NCI-H1048 (cell line): ENCODE measurements at regions not wholly inside any gene's neighbourhood (a gene's known extent, or its start where the extent isn't known, plus 50 kb on each side); places are given as distances from the start of the nearest gene placed in this dataset.

Source experiments
- DNase-seq: peaks from one replicate; lab custom pipeline; 2025; lab: John Stamatoyannopoulos, UW

DNA sequence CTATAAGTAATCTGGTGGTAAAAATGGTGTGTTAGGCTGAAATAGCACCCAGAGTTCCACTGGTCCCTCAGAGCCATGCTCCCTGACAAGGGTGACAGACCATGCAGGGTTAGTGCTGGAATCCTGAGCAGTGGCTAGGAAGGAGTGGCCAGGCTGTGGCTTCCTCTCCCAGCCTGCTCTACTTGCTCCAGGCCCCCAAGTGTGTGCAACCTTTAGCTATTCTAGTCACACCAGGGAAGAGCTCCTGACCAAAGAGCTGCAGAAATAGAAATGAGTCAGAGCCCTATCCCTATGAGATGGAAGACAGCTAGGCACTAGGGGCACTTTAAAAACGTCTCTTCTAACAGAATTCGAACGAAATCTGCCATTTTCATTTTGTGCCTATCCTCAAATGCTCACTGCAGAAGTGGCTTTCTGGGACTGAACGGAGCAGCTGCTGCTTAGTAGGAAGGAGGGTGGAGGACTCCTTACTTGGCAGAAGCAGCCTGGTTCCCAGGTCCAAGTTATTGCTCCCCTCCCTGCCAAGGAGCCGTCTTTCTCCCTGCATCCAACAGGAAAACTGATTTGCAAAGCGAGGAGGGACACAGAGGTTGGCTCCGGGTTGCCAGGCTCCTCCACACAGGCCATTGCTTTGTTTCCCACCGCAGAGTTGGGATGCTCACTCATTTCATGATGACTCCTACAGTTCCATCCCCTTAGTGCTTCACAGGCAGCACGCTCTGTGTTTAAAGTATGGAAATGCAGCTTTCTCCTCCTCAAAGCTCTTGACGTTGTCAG, 754.5 kb downstream of the C6orf118 start:
- DNase-seq, result no peak

DNA sequence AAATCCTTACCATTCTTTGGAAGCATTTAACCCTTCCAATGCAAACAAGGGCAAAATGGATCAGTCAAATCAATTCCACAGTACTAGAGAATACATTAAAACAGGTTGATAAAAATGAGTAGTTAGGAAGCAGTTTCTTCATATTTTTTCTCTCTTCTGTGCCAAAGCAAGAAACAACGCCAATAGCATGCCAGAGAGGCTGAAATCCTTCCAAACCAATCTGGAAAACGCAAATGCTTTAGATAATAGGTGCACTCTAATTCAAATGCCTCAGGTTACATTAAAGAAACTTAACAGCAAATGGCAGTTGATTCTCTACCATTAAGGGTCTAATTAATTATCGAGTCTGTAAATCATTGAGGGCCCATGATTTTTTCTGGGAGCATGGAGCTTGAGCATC, 755.2 kb downstream of the C6orf118 start:
- no peak for DNase-seq

DNA sequence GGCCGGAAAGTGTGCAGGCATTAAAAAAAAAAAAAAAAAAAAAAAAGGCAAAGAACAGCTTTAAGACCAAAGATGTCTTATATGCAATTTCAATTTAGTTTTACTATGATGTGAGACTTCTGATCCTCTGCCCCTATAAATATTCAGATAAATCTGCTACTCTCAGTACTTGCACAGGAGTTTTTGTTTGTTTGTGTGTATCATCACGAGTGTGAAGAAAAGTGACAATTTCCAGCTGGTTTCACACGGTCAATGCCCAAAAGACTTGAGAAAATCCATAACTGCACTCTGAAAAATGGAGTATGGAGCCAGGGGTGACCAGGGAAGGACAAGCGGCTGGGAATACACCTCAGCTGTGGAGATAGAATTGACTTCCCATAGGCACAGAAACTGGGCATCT, 757.7 kb downstream of the C6orf118 start:
- no peak for DNase-seq

DNA sequence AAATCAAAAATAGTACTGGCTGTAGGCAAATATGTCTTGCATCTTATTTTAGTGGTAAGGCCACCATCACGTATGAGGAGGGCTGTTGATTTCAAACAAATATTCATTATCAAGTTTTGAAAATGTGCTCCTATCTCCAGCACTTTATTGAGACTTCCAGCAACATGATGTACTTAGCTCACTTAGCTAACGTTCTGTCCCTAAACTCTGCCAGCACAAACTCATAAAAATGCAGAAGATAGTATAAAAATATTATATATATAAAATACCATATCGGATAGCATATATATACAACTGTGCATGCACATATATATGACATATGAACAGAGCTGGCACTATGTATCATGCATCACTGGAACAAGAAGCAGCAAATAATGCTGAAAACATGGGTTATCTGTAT, 762.3 kb downstream of the C6orf118 start:
- no peak for DNase-seq

DNA sequence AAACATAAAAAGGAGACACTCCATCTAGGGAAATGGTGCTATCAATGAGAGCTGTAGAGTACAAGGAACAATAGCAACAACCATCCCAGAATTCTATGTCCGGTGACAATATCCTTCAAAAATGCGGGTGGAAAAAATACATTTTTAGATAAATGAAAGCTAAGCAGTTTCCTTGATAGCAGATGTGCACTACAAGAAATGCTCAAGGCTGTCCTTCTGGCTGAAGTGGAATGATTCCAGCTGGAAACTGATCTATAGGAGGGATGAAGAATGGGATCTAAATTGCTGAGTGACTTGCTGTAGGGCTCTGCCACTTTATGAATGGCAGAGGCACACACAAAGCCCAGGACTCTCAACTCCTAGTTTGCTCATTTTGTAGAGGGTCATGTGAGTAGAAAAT, 763.1 kb downstream of the C6orf118 start:
- no peak for DNase-seq

DNA sequence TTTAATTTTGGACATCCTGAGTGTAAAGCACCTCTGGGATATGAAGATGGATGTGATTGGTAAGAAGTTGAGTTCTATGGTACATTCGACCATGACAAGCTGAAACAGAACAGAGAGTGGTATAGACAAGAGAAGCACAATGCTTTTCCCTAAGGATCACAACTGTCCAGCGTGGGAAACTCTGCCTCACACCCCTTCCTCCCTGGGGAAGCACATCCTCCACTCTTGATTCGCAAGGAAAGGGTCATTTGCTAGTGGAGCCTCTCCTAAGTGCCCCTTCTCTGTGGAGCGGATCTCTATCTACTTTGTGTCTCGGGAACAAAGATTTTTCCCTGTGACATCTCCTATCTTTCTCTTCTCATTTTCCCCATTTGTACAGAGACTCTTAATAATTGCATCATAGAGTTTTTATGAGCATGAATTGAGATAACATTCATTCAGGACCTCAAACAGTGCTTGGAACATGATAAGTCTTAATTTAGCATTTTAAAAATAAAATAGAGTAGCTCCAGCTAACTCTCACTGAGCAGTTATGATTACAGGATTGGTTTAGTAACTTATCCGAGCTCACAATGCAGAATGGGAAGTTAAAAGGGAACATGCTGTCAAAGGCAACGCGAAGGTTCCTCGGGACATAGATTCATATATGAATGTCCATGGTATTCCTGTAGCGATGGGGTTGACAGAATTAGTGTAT, 775.2 kb downstream of the C6orf118 start:
- no peak for DNase-seq

DNA sequence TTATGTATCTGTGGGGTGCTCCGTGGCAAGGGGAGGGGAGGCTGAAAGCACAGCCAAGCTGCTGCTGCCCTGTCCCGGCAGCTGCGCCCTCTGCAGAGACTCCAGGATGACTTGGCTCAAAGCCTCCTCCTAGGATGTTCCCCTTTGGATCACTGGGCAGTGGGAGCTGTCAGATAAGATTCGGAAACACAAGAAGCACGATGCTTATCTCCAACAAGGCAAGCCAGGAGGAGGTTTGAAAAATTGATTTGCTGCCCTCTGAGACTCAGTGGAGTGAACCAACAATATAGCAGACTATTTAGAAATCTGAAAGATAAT, 776.4 kb downstream of the C6orf118 start:
- no peak for DNase-seq

DNA sequence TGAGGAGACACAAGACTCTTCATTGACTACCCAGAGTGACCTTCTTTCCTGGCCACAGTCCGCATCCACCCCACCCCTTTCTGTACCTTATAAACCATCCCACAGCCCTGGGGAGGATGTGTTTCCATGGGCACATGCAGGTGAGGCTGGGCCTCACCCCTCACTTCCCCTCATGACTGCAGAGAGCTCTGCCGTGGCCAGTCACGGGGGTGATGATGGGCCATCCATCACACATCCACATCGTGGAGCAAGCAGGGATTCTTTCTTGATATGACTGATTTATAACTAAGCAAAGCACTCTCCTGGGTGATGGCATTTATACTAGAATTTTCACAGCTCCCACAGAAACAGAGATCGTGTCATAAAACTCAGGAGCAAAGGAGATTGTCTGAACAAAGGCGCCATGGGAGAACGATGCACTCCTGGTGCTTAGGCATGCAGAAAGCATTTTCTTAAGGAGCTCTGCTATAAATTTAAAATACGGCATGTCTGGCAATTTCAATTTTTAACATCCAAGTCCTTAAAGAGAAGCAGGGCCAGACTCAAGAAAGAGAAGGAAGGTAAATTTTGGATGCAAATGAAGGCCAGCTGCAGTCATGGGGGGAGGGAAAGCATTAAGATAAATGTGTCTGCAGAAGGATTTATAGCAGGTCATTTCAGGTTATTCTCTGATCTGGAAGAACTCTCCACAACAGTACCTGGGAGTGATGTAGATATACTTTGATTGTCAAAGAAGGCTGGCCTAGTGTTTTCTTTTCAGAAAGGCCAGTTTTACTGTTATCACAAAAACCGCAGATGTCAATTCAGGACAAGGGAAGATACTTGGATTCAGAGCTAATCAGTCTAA, 777.0 kb downstream of the C6orf118 start:
- DNase-seq, result no peak

DNA sequence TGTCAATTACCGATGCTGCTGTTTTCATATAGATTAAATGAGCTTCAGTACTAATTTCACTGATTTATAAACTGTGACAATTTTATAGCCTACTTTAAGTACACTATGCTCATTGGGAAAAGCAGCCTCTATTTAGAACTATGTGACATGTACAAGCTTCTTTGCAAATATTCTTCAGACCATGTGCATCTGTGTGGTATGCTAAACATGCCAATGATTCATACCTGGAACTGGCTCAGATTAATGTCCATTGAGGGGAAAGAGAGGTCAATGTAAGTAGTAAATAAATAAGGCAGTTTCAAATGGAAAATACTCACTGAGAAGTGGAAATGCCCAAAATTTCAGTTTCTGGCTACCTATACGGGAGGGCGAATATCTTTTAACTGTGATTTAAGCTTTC, 777.7 kb downstream of the C6orf118 start:
- no peak for DNase-seq

DNA sequence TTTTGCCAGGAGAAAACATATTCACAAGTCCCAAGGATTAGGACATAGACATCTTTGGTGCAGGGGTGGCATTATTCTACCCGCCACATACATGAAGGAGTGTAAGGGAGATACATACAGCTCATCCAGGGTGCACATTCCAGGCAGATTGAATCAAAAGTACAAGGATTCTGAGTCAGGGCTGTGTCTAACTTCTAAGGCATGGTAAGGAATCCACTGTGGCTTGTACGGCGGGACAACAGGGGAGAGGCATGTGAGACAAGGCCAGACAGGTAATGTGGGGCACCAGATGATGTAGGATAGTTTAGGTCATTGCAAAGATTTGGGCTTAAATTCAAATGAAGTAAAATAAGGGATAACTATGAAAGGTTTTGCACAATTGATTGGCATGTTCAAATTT, 780.9 kb downstream of the C6orf118 start:
- DNase-seq, result no peak

DNA sequence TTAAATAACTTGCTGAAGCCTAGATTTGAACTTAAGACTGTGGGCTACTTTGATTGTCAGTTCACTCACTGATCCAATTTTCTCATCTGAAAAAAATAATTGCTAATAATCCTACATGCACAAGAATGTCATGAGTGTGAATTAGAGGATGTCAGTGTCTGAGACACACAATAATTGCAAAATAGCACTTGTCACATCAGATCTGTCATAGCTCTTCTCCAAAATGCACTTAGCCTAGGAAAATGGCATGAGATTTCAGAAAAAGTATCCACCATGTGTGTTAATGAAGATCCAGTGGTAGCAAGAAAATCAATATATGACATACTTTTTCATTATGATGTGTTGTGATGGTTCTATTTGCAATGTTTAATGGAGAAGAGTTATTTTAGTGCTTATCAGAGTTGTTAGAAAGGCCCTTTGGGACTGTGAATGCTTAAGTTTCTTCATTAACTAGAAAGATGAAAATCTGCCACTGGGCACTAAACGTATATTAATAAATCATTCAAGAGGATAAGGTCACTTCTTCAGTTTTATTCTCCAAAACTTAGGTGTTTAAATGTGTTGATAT, 786.2 kb downstream of the C6orf118 start:
- no peak for DNase-seq

DNA sequence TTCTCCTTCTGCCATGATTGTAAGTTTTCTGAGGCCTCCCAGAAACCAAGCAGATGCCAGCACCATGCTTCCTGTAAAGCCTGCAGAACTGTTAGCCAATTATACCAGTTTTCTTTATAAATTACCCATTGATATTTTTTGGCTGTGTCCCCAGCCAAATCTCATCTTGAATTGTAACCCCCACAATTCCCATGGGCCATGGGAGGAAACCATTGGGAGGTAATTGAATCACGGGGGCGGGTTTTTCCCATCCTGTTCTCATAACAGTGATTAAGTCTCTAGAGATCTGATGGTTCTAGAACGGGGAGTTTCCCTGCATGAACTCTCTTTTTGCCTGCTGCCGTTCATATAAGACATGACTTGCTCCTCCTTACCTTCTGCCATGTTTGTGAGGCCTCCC, 788.5 kb downstream of the C6orf118 start:
- DNase-seq, result no peak

DNA sequence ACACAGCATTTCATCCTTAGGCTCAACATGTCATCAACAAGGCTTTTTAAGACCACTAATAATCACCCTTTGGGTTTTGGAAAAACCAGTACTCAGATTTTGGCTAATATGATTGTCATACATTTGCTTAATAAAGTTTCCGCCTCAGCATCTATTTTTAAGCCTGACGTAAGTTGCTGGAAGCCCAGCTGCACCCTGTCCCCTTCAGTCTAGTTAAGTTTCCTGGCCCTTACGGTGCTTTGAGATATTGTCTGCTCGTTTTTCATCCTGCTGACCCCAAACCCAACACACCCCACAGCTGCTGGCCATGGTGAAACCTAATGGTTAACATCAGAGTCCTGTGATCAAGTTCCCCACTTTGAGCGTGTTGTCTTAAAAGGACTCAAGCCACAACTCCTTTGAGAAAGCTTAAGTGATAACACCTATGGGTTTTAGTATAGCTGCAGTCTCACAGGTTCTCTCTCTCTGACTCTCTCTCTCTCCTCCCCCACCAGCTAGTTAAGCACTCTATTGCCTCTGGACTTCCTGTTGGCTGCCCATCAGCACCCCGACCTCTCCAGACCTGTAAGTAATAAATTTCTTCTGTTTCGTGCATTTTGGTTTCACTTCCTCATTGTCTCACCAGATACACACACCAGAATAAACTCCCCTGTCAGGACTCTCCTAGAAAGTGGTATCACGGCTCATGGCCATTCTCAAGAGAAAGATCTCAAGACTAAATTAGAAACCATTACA, 802.0 kb downstream of the C6orf118 start:
- no peak for DNase-seq

DNA sequence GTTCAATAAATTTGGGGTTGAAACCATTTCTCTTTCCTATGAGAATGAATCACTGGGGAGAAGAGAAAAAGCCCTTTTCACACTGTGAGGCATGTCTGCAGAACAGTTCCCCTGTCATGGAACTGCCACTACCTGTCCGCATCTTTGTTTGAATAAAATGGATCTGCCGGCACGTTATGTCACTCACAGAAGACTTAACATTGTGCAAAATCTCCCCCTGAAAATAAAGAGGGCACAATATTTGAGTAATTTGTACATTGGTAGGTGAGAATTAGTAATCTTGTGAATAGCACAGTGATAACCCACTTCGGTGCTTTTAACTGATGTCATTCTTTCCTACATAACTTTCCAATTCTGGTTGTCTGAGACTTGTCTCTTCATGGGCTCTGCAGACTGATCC, 804.0 kb downstream of the C6orf118 start:
- DNase-seq, result no peak

DNA sequence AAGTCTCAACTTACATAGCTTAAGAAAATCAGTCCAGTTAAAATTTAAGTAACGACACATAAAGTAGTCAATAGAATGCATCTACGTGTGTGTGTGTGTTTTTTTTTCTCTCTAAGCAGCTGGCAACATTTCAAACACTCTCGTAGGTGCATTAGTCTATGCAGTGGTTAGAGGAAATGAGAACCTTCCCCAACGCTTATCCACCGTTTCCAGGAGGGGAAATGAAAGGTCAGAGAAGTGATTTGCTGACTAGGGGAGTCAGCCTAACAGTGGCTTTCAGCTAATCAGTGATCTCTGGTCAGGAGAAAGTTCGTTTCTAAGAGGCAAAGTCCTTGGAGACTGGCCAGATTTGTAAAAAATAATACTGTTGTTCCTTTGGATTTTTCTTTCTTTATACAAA, 806.6 kb downstream of the C6orf118 start:
- no peak for DNase-seq

DNA sequence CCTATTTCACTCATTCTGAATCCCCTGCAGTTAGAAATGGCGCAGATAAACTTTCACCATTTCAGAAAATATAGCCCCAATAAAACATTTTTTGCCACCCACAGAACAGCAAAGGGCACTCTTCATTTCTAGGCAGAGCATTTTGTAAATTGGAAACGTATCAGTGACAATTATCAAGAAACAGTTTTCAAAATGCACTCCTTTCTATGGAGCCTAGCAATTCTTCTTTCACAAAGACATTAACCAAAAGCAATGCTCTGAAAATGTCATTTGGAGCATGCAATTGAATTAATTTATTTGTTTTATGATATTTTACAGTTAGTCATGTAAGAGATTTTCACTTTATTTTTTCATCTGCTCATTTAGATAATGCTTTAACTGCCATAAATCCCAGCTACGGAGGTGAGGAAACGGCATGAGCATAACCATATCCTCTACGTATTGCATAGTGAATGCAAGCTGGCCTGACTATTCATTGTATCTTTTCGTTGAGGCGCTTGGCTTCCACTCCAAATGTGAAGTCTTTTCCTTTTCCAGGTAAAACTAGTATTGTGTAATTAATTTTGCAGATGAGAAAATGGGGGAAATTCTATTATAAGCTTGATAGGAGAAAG, 813.4 kb downstream of the C6orf118 start:
- DNase-seq, result no peak

DNA sequence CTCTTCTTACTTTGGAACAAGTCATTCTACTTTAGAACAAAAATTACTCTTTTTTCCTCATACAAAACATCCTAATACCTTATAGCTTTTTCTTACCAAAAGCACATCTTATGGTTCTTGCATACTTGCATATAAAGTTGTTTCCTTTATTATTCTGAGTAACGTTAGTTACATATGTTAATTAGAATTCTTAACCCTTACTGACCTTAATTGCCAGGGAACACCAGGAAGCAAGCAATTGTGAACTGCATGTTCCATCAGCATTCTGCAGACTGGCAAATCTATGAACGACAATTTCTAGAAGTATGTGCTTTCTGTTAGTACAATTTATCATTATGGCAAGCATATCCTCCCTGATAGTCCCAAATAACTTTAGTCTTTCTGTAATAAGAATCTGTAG, 831.0 kb downstream of the C6orf118 start:
- no peak for DNase-seq

DNA sequence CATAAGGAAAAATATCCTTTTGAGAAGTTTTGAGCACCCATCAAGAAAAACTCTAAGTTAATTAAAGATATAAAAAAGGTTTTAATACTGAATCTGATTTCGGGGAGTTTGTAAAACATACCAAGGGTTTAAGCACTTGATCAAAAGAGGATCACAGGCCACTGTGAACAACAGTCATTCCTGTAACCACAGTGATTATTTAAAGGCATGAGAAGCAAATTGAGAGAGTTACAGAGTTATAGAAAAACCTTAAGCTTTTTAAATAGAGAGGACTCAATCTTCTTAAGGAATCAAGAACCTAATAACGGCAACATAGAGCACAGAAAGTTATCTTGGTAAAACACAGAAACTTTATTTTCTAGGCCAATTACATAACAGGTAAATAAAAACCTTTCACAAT, 831.6 kb downstream of the C6orf118 start:
- DNase-seq, result no peak

DNA sequence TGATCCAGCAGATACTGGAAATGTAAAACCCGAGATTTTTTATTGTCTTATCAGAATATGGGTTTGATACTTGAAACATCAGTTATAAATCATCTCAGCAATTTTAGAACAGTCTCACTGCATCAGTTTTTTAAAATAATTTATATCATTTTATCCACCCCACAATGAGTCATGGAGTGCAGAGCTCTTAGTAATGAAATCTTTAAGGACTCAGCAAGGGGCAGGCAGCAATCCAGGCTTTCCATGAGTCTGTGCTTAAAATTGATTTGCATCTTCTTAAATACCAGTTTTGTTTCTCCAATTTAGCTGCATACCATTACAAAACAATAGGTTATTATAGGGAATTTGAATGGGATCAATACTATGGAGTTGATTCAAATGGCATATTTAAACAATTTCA, 832.3 kb downstream of the C6orf118 start:
- DNase-seq, result no peak

DNA sequence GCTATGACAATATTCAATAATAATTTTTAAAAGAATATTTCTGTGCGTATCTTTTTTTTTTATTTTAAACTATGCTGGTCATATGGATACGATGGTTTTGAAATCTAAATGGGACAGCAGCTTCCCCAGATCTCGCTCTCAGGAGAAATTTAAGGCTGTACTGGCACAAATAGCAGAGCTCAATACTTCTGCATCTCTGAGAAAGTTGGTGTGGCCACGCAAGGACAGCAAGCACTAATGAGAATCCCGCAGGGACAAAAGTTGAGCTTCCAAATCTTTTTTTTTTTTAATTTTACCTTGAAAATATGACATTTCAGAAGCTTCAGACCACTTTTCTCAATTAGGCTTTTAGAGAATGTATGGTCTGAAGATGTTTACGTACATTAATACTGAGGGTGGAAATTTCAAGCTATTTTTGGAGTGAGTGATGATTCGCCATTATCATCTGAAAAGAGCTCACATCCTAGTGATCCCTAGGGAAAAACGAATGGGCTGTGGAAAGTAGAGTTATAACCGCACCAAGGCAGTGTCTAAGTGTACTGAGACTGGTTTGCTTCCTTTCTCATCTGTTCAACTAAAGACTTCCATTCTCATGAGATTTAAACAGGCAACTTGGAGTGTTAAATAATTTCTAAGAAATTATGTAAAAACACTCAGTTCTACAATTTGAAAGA, 840.0 kb downstream of the C6orf118 start:
- DNase-seq, result no peak

DNA sequence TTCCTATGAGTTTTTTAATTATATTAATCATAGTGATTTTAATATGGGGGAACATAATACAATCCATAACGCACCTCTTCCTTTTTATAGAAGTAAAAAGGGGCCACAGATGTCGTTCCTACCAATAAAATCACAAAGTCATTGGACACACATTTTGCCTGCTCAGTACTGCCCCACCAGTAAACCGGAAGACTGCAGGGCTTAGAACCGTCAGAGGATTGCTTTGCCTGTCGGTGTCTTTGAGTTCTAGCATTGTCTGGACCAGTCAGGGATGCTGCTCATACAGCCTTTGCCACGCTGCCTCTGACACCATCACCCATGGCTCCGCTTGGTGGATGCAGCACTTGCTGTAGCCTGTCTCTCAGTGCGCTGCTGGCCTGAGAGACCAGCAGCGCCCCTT, 853.6 kb downstream of the C6orf118 start:
- no peak for DNase-seq
